MM.1S (cell line): ENCODE measurements at regions not wholly inside any gene's neighbourhood (a gene's known extent, or its start where the extent isn't known, plus 50 kb on each side); places are given as distances from the start of the nearest gene placed in this dataset.

ENCODE experiments used
- DNase-seq: peaks from one replicate; pipeline ENCODE4 v3.0.0-alpha.2; 2015
- H2AFZ ChIP-seq: fragments of 300-600 bp; sonication (generic); 2 replicates; pipeline ENCODE4 v1.6.0; 2016; ENCODE audit warnings: antibody characterized with exemption, low read length
- H3F3A ChIP-seq: fragments of 300-600 bp; sonication (generic); 2 replicates; pipeline ENCODE4 v1.6.1; 2016; ENCODE audit warnings: mild to moderate bottlenecking, antibody characterized with exemption, low read length, moderate library complexity, mixed read lengths; ENCODE audit not compliant: insufficient read depth
- H3K27ac ChIP-seq: fragments of 300-600 bp; sonication (generic); 2 replicates; pipeline ENCODE4 v1.5.1; 2016; ENCODE audit warnings: mild to moderate bottlenecking, low read length
- H3K27me3 ChIP-seq: fragments of 300-600 bp; sonication (generic); replicated peaks from 2 replicates; pipeline ENCODE4 v1.6.0; 2016; ENCODE audit warnings: low read length; ENCODE audit not compliant: insufficient read depth
- H3K36me3 ChIP-seq: fragments of 300-600 bp; sonication (generic); replicated peaks from 2 replicates; pipeline ENCODE4 v1.6.1; 2016; ENCODE audit warnings: mild to moderate bottlenecking, low read length, mixed read lengths; ENCODE audit not compliant: insufficient read depth
- H3K4me1 ChIP-seq: fragments of 300-600 bp; sonication (generic); 2 replicates; pipeline ENCODE4 v1.6.1; 2016; ENCODE audit warnings: low read length, mixed read lengths
- H3K4me2 ChIP-seq: fragments of 300-600 bp; sonication (generic); 2 replicates; pipeline ENCODE4 v1.6.0; 2016; ENCODE audit warnings: low read depth, low read length
- H3K4me3 ChIP-seq: fragments of 300-600 bp; sonication (generic); 2 replicates; pipeline ENCODE4 v1.5.1; 2016; ENCODE audit warnings: low read length, mixed read lengths
- H3K79me2 ChIP-seq: fragments of 300-600 bp; sonication (generic); 2 replicates; pipeline ENCODE4 v1.6.1; 2016; ENCODE audit warnings: mixed run types, low read length, mixed read lengths
- H3K9ac ChIP-seq: fragments of 300-600 bp; sonication (generic); 2 replicates; pipeline ENCODE4 v1.6.1; 2016; ENCODE audit warnings: low read length, mixed read lengths
- H3K9me2 ChIP-seq: fragments of 300-600 bp; sonication (generic); replicated peaks from 2 replicates; pipeline ENCODE4 v1.6.1; 2016; ENCODE audit warnings: mild to moderate bottlenecking, low read length, mixed read lengths; ENCODE audit not compliant: insufficient read depth
- H3K9me3 ChIP-seq: fragments of 300-600 bp; sonication (generic); replicated peaks from 2 replicates; pipeline ENCODE4 v1.6.1; 2016; ENCODE audit warnings: mild to moderate bottlenecking, low read length, mixed read lengths; ENCODE audit not compliant: insufficient read depth
- H4K20me1 ChIP-seq: fragments of 300-600 bp; sonication (generic); 2 replicates; pipeline ENCODE4 v1.6.1; 2016; ENCODE audit warnings: mild to moderate bottlenecking, low read length, moderate library complexity, mixed read lengths; ENCODE audit not compliant: insufficient read depth
- EZH2 ChIP-seq: fragments of 300-600 bp; sonication (generic); optimal IDR thresholded peaks from 2 replicates; pipeline ENCODE3; 2017; ENCODE audit warnings: low read depth, mild to moderate bottlenecking, antibody characterized with exemption, low read length, mixed read lengths
- EZH2phosphoT487 ChIP-seq: fragments of 300-600 bp; sonication (generic); IDR thresholded peaks from 2 replicates; pipeline ENCODE4 v1.6.1; 2018; ENCODE audit warnings: antibody characterized with exemption, low read length
- TF ChIP-seq, protein P1 (sequence below): fragments of 300-600 bp; sonication (generic); IDR thresholded peaks from 2 replicates; pipeline ENCODE4 v1.5.1; 2016; ENCODE audit warnings: antibody characterized with exemption, low read length, mixed read lengths

DNA sequence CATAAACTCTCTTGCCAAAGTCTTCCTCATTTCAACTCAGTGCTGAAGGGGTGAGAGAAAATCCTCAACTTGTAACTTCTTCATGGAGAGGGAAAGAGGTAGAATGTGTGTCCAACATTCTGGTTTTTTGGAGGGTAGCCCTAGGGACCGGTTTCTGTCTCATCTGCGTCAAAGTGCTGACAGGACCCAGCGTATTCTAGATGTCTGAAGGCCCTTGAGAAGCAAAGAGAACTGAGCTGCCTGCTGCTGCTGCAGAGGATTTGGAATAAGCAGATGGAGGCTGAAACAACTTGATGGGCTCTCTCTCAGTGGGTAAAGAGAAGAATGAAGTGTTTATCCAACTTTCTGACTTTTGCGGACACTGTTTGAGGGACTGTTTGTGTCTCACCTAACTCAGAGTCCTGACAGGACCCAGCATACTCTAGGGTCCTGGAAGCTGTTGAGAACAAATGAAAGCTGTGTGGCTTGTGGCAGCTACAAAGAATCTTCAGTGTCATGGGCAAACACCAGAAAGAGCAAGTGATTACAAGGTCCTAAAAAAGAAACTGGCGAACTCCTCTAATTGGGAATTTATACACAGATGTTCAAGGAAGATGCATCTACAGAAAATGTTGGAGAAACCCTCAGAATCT lies 174.4 kb downstream of the SI start:
- Histone ChIP-seq H3K4me1 (no peaks in the 10 kb centered on the region), H4K20me1 (no peaks in the 10 kb centered on the region), H3F3A (no peaks in the 10 kb centered on the region), H3K4me3 (no peak overlapping the region), H3K79me2 (no peaks in the 10 kb centered on the region), H3K9me2 (no peaks in the 10 kb centered on the region), H3K36me3 (no peaks in the 10 kb centered on the region), H3K27ac (no peak overlapping the region), H3K4me2 (no peak overlapping the region), H3K9me3 (no peaks in the 10 kb centered on the region), H3K9ac (no peak overlapping the region), H3K27me3 (no peaks in the 10 kb centered on the region), H2AFZ (no peak overlapping the region)
- no peak for DNase-seq
- TF ChIP-seq, protein P1, sequence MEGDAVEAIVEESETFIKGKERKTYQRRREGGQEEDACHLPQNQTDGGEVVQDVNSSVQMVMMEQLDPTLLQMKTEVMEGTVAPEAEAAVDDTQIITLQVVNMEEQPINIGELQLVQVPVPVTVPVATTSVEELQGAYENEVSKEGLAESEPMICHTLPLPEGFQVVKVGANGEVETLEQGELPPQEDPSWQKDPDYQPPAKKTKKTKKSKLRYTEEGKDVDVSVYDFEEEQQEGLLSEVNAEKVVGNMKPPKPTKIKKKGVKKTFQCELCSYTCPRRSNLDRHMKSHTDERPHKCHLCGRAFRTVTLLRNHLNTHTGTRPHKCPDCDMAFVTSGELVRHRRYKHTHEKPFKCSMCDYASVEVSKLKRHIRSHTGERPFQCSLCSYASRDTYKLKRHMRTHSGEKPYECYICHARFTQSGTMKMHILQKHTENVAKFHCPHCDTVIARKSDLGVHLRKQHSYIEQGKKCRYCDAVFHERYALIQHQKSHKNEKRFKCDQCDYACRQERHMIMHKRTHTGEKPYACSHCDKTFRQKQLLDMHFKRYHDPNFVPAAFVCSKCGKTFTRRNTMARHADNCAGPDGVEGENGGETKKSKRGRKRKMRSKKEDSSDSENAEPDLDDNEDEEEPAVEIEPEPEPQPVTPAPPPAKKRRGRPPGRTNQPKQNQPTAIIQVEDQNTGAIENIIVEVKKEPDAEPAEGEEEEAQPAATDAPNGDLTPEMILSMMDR, result no peak
- TF ChIP-seq EZH2phosphoT487, result no peak
- TF ChIP-seq EZH2, result no peak

DNA sequence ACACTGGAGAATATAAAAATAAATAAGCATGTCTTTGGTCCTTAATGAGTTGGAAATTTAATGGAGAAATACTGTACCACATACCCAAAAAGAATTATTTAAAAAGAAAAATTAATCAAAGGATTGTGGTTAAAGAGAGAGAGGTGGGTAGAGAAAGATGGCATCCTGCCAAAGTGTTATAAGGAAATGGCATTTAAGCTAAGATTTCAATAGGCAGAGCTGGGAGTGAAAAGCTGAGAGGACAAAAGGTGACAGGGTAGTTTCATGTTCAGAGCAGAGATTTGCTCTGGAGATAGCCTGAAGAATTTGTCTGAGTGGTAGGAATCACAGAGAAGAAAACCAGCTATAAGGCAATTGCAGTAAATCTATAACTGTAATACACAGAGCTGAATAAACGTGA lies 181.0 kb downstream of the SI start:
- TF ChIP-seq, protein P1, result no peak
- no peak for TF ChIP-seq EZH2phosphoT487
- TF ChIP-seq EZH2, result no peak
- DNase-seq, result peak; percentile 69
- Histone ChIP-seq H3K4me2 (no peak overlapping the region), H3K79me2 (no peaks in the 10 kb centered on the region), H3K27me3 (no peaks in the 10 kb centered on the region), H2AFZ (no peak overlapping the region), H3K4me1 (no peaks in the 10 kb centered on the region), H3K9ac (no peak overlapping the region), H3F3A (no peaks in the 10 kb centered on the region), H3K36me3 (no peaks in the 10 kb centered on the region), H4K20me1 (no peaks in the 10 kb centered on the region), H3K9me3 (no peaks in the 10 kb centered on the region), H3K27ac (no peak overlapping the region), H3K9me2 (no peaks in the 10 kb centered on the region), H3K4me3 (no peak overlapping the region)

DNA sequence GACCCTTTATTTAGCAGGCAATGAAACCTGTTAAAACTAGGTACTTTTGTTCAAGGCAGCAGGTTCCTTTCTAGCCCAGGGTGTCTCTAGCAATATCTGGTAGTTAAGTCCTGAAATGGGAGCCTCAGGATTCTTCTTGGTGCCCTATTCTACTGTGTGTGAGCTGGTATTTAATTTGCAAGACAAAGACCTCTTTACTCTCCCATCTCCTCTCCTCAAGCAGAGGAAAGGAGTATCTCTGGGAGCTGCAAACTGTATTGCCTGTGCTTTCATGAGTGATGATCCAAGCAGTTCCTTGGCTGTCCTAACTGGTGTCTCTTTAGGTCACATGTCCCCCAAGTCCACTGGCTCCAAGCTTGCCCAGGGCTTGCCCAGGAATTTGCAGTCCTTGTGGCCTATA lies 188.2 kb downstream of the SI start:
- TF ChIP-seq, protein P1, result no peak
- TF ChIP-seq EZH2, result no peak
- no peak for TF ChIP-seq EZH2phosphoT487
- H3K4me3 ChIP-seq, result no peak overlapping the region
- H3K9ac ChIP-seq, result no peak overlapping the region
- H4K20me1 ChIP-seq, result no peaks in the 10 kb centered on the region
- no peaks in the 10 kb centered on the region for H3K9me2 ChIP-seq
- no peaks in the 10 kb centered on the region for H3K36me3 ChIP-seq
- no peaks in the 10 kb centered on the region for H3K27me3 ChIP-seq
- no peak for DNase-seq
- no peak overlapping the region for H3K27ac ChIP-seq
- H2AFZ ChIP-seq, result no peak overlapping the region
- no peaks in the 10 kb centered on the region for H3K4me1 ChIP-seq
- no peaks in the 10 kb centered on the region for H3K9me3 ChIP-seq
- H3K4me2 ChIP-seq, result no peak overlapping the region
- H3F3A ChIP-seq, result no peaks in the 10 kb centered on the region
- no peaks in the 10 kb centered on the region for H3K79me2 ChIP-seq
